Calu3 (cell line): ENCODE measurements at regions not wholly inside any gene's neighbourhood (a gene's known extent, or its start where the extent isn't known, plus 50 kb on each side); places are given as distances from the start of the nearest gene placed in this dataset.

Experiments
- BruUV-seq: library from RNA; stranded (reverse); fragments of 400-500 nt; replicated peaks from 2 replicates; lab custom pipeline; 2021; lab: Mats Ljungman, UMichigan
- CTCF ChIA-PET: fragments of 300-600 bp; sonication (Branson Sonifier 250); formaldehyde crosslinking; loops from one replicate; lab custom pipeline; 2022; ENCODE audit warnings: antibody characterized with exemption; lab: Charles Lee
- DNase-seq: peaks from one replicate; pipeline ENCODE4 v3.0.0; 2022
- H3K27ac Mint-ChIP-seq: one replicate; pipeline ENCODE4 v1.8.0; 2022; ENCODE audit warnings: mixed read lengths; ENCODE audit not compliant: unreplicated experiment
- H3K27me3 Mint-ChIP-seq: one replicate; pipeline ENCODE4 v1.8.0; 2022; ENCODE audit warnings: mixed read lengths; ENCODE audit not compliant: unreplicated experiment
- H3K36me3 Mint-ChIP-seq: one replicate; pipeline ENCODE4 v1.8.0; 2022; ENCODE audit warnings: mild to moderate bottlenecking, moderate library complexity, mixed read lengths; ENCODE audit not compliant: insufficient read depth, unreplicated experiment
- H3K4me1 Mint-ChIP-seq: one replicate; pipeline ENCODE4 v1.8.0; 2022; ENCODE audit warnings: mild to moderate bottlenecking, low read depth, mixed read lengths; ENCODE audit not compliant: unreplicated experiment
- H3K4me3 Mint-ChIP-seq: one replicate; pipeline ENCODE4 v1.8.0; 2022; ENCODE audit warnings: mild to moderate bottlenecking, low read depth, moderate library complexity, mixed read lengths; ENCODE audit not compliant: unreplicated experiment
- H3K9me3 Mint-ChIP-seq: one replicate; pipeline ENCODE4 v1.8.0; 2022; ENCODE audit warnings: low read depth, mixed read lengths; ENCODE audit not compliant: unreplicated experiment
- CTCF ChIP-seq: fragments of 200-600 bp; IDR thresholded peaks from one replicate; pipeline ENCODE4 v1.8.0; 2022; ENCODE audit warnings: antibody characterized with exemption; ENCODE audit not compliant: unreplicated experiment
- intact Hi-C: fragments of 100-400 bp; cut with micrococcal nuclease; formaldehyde crosslinking; loops from one replicate; pipeline ENCODE4 v1.10.0; 2022; ENCODE audit not compliant: unreplicated experiment

GRCh38 chr14:83356080-83356479 is 1822.4 kb upstream of the SEL1L start:
- Mint-ChIP-seq H3K4me3 (no peak overlapping the region), H3K9me3 (peaks cover 12% of the 10 kb centered on the region), H3K27me3 (no peaks in the 10 kb centered on the region), H3K4me1 (no peaks in the 10 kb centered on the region), H3K27ac (no peak overlapping the region), H3K36me3 (no peaks in the 10 kb centered on the region)
- DNase-seq = no peak
- intact Hi-C loops = no loop called here
- no TSS peak for BruUV-seq
- CTCF ChIA-PET = no interaction called here
- no peak for TF ChIP-seq CTCF

- H3K4me1 Mint-ChIP-seq = no peaks in the 10 kb centered on the region
- no peak overlapping the region for H3K27ac Mint-ChIP-seq
- intact Hi-C loops = loop anchor here (10.0 kb wide), 1 partner anchor 683 kb away; no protein-coding TSS in a partner anchor
- CTCF ChIA-PET = no interaction called here
- BruUV-seq = no TSS peak
- no peak for DNase-seq
- peaks cover 12% of the 10 kb centered on the region for H3K9me3 Mint-ChIP-seq
- H3K4me3 Mint-ChIP-seq = no peak overlapping the region
- TF ChIP-seq CTCF = no peak
- H3K36me3 Mint-ChIP-seq = no peaks in the 10 kb centered on the region
- H3K27me3 Mint-ChIP-seq = no peaks in the 10 kb centered on the region
Measured at GRCh38 chr14:83372271-83372670, 1838.6 kb upstream of the SEL1L start.

GRCh38 chr14:83379436-83379835 is 1845.8 kb upstream of the SEL1L start:
- no peak for TF ChIP-seq CTCF
- intact Hi-C loops = loop anchor here (10.0 kb wide), 1 partner anchor 675 kb away; no protein-coding TSS in a partner anchor
- CTCF ChIA-PET = no interaction called here
- Mint-ChIP-seq H3K27ac (no peak overlapping the region), H3K4me1 (no peaks in the 10 kb centered on the region), H3K36me3 (no peaks in the 10 kb centered on the region), H3K9me3 (peaks cover 17% of the 10 kb centered on the region), H3K27me3 (no peaks in the 10 kb centered on the region), H3K4me3 (no peak overlapping the region)
- BruUV-seq = no TSS peak
- DNase-seq = no peak

GRCh38 chr14:83384253-83384652 is 1850.6 kb upstream of the SEL1L start:
- TF ChIP-seq CTCF = no peak
- Mint-ChIP-seq H3K36me3 (no peaks in the 10 kb centered on the region), H3K27ac (no peak overlapping the region), H3K4me1 (no peaks in the 10 kb centered on the region), H3K4me3 (no peak overlapping the region), H3K9me3 (peaks cover 26% of the 10 kb centered on the region), H3K27me3 (no peaks in the 10 kb centered on the region)
- no peak for DNase-seq
- BruUV-seq = no TSS peak
- intact Hi-C loops = no loop called here
- CTCF ChIA-PET = no interaction called here

GRCh38 chr14:83395321-83395720 is 1861.7 kb upstream of the SEL1L start:
- Mint-ChIP-seq H3K27ac (no peak overlapping the region), H3K27me3 (no peaks in the 10 kb centered on the region), H3K9me3 (no peaks in the 10 kb centered on the region), H3K4me1 (no peaks in the 10 kb centered on the region), H3K36me3 (no peaks in the 10 kb centered on the region), H3K4me3 (no peak overlapping the region)
- no TSS peak for BruUV-seq
- intact Hi-C loops = no loop called here
- TF ChIP-seq CTCF = no peak
- no peak for DNase-seq
- CTCF ChIA-PET = no interaction called here
